ENCODE measurements at regions not wholly inside any gene's neighbourhood (a gene's known extent, or its start where the extent isn't known, plus 50 kb on each side); places are given as distances from the start of the nearest gene placed in this dataset.
"Not testable (repeated sequence)": the region's sequence is repeated elsewhere in the genome, so short reads cannot be mapped to it uniquely, and the experiment has no call there.

DNA sequence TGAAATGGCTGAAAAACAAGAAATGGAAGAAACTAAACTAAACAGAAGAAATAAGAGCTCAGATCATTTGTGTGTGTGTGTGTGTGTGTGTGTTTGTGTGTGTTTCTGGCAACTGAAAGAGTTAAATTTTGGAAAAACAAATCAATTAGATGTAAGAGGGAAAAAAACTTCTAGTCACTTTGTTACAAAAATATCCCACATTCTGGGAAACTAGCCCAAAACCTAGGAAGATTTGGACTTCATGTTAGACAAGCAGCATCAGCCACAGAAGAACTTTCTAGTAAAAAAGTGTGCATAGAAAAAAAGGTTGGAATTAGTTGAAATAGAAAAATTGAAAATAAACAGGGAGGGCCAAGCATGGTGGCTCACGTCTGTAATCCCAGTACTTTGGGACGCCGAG is 111.6 kb upstream of the PRKG2 start:
- Histone ChIP-seq H3K36me3 (replicated peaks; ENCODE audit: low read depth, low read length) (no peaks in the 10 kb centered on the region), H3K27me3 (ENCODE audit: low read depth, low read length) (no peaks in the 10 kb centered on the region), H2AFZ (ENCODE audit: low read depth, low read length) (no peak overlapping the region), H3K27ac (ENCODE audit: low read length) (no peak overlapping the region), H3K4me3 (ENCODE audit: low read length) (no peak overlapping the region), H3K79me2 (ENCODE audit: low read length) (no peaks in the 10 kb centered on the region), H3K4me1 (ENCODE audit: low read length) (no peaks in the 10 kb centered on the region), H4K20me1 (ENCODE audit: insufficient read depth, low read length) (no peaks in the 10 kb centered on the region), H3K9me3 (ENCODE audit: insufficient read depth, low read length) (no peaks in the 10 kb centered on the region), H3K9ac (ENCODE audit: low read length) (no peak overlapping the region), H3K4me2 (ENCODE audit: low read length) (no peak overlapping the region)
- TF ChIP-seq CTCF (IDR thresholded peaks at IDR 0.05; ENCODE audit: low read depth, low read length), result no peak
- TF ChIP-seq EZH2phosphoT487 (IDR thresholded peaks at IDR 0.05; ENCODE audit: low read depth), result no peak

DNA sequence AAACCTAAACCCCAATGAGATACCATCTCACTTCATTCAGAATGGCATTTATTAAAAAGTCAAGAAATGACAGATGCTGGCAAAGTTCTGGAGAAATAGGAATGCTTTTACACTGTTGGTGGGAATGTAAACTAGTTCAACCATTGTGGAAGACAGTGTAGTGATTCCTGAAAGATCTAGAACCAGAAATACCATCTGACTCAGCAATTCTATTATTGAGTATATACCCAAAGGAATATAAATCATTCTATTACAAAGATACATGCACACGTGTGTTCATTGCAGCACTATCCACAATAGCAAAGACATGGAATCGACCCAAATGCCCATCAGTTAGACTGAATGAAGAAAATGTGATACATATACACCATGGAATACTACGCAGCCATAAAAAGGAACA is 109.6 kb upstream of the PRKG2 start:
- not testable (repeated sequence) for H4K20me1 ChIP-seq (ENCODE audit: insufficient read depth, low read length); H3K27me3 ChIP-seq (ENCODE audit: low read depth, low read length); H3K9ac ChIP-seq (ENCODE audit: low read length); H3K36me3 ChIP-seq (replicated peaks; ENCODE audit: low read depth, low read length); H3K27ac ChIP-seq (ENCODE audit: low read length); H3K4me3 ChIP-seq (ENCODE audit: low read length); H3K79me2 ChIP-seq (ENCODE audit: low read length); H3K9me3 ChIP-seq (ENCODE audit: insufficient read depth, low read length); H3K4me2 ChIP-seq (ENCODE audit: low read length); H2AFZ ChIP-seq (ENCODE audit: low read depth, low read length); H3K4me1 ChIP-seq (ENCODE audit: low read length)

DNA sequence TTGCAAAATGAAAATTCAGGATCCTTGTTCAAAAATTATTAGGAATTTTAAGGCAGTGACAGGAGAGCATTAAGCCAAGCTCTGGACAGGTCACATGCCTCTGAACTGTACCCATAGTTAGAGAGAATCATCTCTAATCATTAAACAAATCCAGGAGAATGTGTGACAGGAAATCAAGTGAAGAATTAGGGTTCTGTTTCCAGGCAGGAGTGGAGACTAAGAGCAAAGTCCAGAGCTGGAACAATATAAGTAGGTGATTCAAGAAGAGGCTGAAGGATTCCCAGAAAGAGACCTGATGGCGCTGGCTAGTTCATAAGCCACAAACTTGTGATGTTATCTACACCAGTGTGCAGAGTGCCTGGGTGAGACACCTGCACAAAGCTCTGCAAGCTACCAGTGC is 104.6 kb upstream of the PRKG2 start:
- Histone ChIP-seq H3K9ac (ENCODE audit: low read length) (no peak overlapping the region), H2AFZ (ENCODE audit: low read depth, low read length) (no peak overlapping the region), H3K27ac (ENCODE audit: low read length) (no peak overlapping the region), H4K20me1 (ENCODE audit: insufficient read depth, low read length) (no peaks in the 10 kb centered on the region), H3K4me1 (ENCODE audit: low read length) (peaks cover 2% of the 10 kb centered on the region; the same call in 1 of the 2 replicates), H3K27me3 (ENCODE audit: low read depth, low read length) (no peaks in the 10 kb centered on the region; the same call in 1 of the 2 replicates), H3K4me2 (ENCODE audit: low read length) (no peak overlapping the region), H3K9me3 (ENCODE audit: insufficient read depth, low read length) (no peaks in the 10 kb centered on the region), H3K79me2 (ENCODE audit: low read length) (no peaks in the 10 kb centered on the region), H3K4me3 (ENCODE audit: low read length) (no peak overlapping the region), H3K36me3 (replicated peaks; ENCODE audit: low read depth, low read length) (no peaks in the 10 kb centered on the region)
- TF ChIP-seq CTCF (IDR thresholded peaks at IDR 0.05; ENCODE audit: low read depth, low read length), result no peak
- no peak for TF ChIP-seq EZH2phosphoT487 (IDR thresholded peaks at IDR 0.05; ENCODE audit: low read depth)

DNA sequence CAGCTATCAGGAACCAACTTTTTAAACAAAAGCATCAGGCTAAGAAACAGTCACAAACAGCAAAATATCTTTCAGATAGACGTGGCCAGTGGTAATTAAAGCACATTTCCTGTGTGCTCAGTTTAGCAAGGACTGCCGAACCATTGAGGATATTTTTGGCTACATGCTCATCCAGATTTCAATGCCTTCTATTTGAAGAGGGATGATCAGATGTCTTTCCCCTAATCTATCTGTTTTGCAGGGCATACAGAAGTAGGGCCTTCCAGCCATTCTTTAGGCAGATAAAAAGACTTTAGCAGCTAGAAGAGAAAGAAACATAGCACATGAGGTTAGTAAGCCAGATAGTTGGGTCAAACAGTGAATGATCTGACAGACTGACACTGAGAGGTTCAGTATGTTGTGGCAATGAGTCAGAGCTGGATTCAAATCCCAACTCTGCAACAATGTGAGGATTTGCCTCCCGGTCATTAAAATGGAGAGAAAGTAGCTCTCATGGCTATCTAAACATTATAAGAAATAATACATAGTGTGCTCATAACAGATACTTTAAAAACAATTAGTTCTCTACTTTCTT is 100.0 kb upstream of the PRKG2 start:
- H2AFZ ChIP-seq (ENCODE audit: low read depth, low read length), result no peak overlapping the region
- no peaks in the 10 kb centered on the region for H3K9me3 ChIP-seq (ENCODE audit: insufficient read depth, low read length)
- peaks cover 5% of the 10 kb centered on the region; the same call in 1 of the 2 replicates for H3K4me1 ChIP-seq (ENCODE audit: low read length)
- no peak for TF ChIP-seq CTCF (IDR thresholded peaks at IDR 0.05; ENCODE audit: low read depth, low read length)
- no peak for TF ChIP-seq EZH2phosphoT487 (IDR thresholded peaks at IDR 0.05; ENCODE audit: low read depth)
- H3K9ac ChIP-seq (ENCODE audit: low read length), result no peak overlapping the region
- no peak overlapping the region for H3K4me2 ChIP-seq (ENCODE audit: low read length)
- H3K27me3 ChIP-seq (ENCODE audit: low read depth, low read length), result no peaks in the 10 kb centered on the region; the same call in 1 of the 2 replicates
- H3K27ac ChIP-seq (ENCODE audit: low read length), result no peak overlapping the region
- no peak overlapping the region for H3K4me3 ChIP-seq (ENCODE audit: low read length)
- H3K79me2 ChIP-seq (ENCODE audit: low read length), result no peaks in the 10 kb centered on the region
- no peaks in the 10 kb centered on the region for H4K20me1 ChIP-seq (ENCODE audit: insufficient read depth, low read length)
- H3K36me3 ChIP-seq (replicated peaks; ENCODE audit: low read depth, low read length), result no peaks in the 10 kb centered on the region
